ENCODE measurements at regions not wholly inside any gene's neighbourhood (a gene's known extent, or its start where the extent isn't known, plus 50 kb on each side); places are given as distances from the start of the nearest gene placed in this dataset.

DNA sequence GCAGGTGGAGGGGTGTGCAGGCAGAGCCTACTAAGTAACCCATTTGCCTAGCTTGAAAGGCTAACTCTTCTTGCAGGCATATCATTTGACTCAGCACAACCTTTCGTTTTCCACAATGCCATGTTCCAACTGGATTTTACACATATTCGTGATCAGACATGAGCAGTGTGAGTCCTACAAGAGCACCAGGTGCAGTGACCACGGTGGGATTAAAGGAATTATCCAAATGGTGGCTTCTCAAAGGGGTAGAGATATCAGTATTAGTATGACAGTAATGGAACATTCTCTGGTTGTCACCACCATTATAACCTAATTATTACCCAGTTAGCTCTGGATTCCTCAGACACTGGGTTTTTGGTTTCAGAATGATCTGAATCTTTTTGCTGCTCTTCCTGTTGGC is 323.5 kb downstream of the LMO4 start:
- DNase-seq = no peak
- H3K4me3 ChIP-seq = no peak overlapping the region
- H3K27me3 ChIP-seq (ENCODE audit: low read depth) = no peaks in the 10 kb centered on the region
- no peaks in the 10 kb centered on the region for H3K9me3 ChIP-seq
- ATAC-seq = no peak
- intact Hi-C loops (cut with DNase I) = no loop called here
- H3K4me1 ChIP-seq = no peaks in the 10 kb centered on the region
- TF ChIP-seq, protein P1, sequence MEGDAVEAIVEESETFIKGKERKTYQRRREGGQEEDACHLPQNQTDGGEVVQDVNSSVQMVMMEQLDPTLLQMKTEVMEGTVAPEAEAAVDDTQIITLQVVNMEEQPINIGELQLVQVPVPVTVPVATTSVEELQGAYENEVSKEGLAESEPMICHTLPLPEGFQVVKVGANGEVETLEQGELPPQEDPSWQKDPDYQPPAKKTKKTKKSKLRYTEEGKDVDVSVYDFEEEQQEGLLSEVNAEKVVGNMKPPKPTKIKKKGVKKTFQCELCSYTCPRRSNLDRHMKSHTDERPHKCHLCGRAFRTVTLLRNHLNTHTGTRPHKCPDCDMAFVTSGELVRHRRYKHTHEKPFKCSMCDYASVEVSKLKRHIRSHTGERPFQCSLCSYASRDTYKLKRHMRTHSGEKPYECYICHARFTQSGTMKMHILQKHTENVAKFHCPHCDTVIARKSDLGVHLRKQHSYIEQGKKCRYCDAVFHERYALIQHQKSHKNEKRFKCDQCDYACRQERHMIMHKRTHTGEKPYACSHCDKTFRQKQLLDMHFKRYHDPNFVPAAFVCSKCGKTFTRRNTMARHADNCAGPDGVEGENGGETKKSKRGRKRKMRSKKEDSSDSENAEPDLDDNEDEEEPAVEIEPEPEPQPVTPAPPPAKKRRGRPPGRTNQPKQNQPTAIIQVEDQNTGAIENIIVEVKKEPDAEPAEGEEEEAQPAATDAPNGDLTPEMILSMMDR (IDR thresholded peaks at IDR 0.05) = no peak
- H3K27ac ChIP-seq = no peak overlapping the region
- H3K36me3 ChIP-seq = no peaks in the 10 kb centered on the region

DNA sequence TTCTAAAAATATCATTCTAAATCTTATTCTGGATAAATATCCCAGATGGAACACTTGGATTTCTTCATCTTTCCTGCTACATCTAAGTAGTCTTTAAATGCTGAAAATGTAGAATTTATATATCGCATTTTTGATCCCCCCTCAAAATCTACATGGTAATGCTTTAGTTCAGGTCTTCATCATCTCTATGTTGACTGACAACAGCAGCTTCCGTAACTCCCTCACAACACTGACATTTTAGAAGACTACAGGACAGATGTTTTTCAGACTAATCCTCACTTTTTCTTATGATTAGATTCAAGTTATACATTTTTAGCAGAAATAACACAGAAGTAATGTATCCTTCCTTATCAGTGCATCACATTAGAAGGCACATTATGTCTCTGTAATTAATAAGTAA is 336.5 kb downstream of the LMO4 start:
- H3K27me3 ChIP-seq (ENCODE audit: low read depth) = no peaks in the 10 kb centered on the region
- no peak for DNase-seq
- no peaks in the 10 kb centered on the region for H3K36me3 ChIP-seq
- no peak overlapping the region for H3K27ac ChIP-seq
- peaks cover 3% of the 10 kb centered on the region for H3K9me3 ChIP-seq
- no peaks in the 10 kb centered on the region for H3K4me1 ChIP-seq
- TF ChIP-seq, protein P1 (IDR thresholded peaks at IDR 0.05) = no peak
- ATAC-seq = no peak
- intact Hi-C loops (cut with DNase I) = no loop called here
- no peak overlapping the region for H3K4me3 ChIP-seq

DNA sequence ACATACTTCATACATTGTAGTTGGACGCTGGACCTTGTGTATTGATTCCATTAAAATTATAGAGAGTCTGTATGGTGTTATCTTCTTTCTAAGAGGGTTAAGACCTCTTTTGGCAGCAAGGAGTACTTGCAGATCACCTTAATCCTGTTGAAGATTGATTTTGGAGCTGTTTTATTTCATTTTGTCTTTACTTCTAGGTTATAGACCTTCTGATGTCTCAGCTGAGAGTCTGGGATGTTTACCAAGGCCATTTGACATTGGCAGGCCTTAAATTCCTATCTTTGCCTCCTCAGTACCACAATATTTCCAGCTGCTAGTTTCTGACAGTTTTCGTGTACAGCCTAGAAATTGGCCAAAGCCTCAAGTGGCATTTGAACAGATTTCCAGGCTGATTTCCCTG is 338.0 kb downstream of the LMO4 start:
- Histone ChIP-seq H3K27ac (no peak overlapping the region), H3K27me3 (ENCODE audit: low read depth) (no peaks in the 10 kb centered on the region), H3K9me3 (no peaks in the 10 kb centered on the region), H3K36me3 (no peaks in the 10 kb centered on the region), H3K4me1 (no peaks in the 10 kb centered on the region), H3K4me3 (no peak overlapping the region)
- intact Hi-C loops (cut with DNase I) = no loop called here
- no peak for DNase-seq
- TF ChIP-seq, protein P1 (IDR thresholded peaks at IDR 0.05) = no peak
- no peak for ATAC-seq

DNA sequence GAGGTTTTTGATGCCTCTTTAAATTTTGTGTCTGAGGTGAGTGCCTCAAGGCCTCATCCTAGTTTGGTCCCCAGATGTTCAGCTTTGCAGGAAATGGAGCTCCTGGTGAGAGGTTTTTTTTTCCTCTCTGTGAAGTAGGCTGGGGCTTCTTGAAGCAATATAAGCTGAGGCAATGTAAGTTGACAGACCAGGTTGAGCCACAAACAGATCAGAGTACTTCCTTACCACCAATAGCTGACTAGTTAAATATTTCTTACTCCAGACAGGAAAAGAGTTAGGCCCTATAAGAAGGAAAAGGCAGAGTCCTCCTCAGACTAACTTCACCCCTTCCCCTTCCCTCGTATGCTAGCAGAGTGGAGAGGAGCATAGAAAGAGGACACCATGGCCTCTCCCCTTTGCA is 341.0 kb downstream of the LMO4 start:
- no peaks in the 10 kb centered on the region for H3K27me3 ChIP-seq (ENCODE audit: low read depth)
- intact Hi-C loops (cut with DNase I) = no loop called here
- TF ChIP-seq, protein P1 (IDR thresholded peaks at IDR 0.05) = no peak
- no peak for DNase-seq
- no peaks in the 10 kb centered on the region for H3K4me1 ChIP-seq
- H3K36me3 ChIP-seq = no peaks in the 10 kb centered on the region
- ATAC-seq = no peak
- no peaks in the 10 kb centered on the region for H3K9me3 ChIP-seq
- H3K4me3 ChIP-seq = no peak overlapping the region
- no peak overlapping the region for H3K27ac ChIP-seq

DNA sequence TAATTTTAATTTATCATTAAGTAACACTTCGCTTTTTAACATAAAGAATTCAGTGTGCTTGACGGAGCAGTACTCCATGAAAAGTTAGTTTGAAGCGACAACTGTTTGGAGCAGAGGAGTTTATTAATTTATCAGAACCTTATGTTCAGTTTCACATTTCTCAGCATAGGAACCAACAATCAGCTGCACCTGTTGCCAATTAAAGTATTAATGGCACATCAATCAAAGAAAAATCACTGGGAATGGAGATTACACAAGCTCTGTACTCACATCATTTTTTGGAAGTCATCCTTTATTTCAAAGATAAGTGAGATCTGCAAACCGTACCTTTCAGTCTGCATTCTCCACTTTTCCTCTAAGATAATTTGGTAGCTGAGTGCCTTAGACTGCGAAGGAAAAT is 344.6 kb downstream of the LMO4 start:
- no peak for ATAC-seq
- TF ChIP-seq, protein P1 (IDR thresholded peaks at IDR 0.05) = no peak
- H3K27ac ChIP-seq = no peak overlapping the region
- no peaks in the 10 kb centered on the region for H3K36me3 ChIP-seq
- no peaks in the 10 kb centered on the region for H3K27me3 ChIP-seq (ENCODE audit: low read depth)
- no peaks in the 10 kb centered on the region for H3K4me1 ChIP-seq
- intact Hi-C loops (cut with DNase I) = no loop called here
- no peak overlapping the region for H3K4me3 ChIP-seq
- H3K9me3 ChIP-seq = no peaks in the 10 kb centered on the region
- DNase-seq = no peak

DNA sequence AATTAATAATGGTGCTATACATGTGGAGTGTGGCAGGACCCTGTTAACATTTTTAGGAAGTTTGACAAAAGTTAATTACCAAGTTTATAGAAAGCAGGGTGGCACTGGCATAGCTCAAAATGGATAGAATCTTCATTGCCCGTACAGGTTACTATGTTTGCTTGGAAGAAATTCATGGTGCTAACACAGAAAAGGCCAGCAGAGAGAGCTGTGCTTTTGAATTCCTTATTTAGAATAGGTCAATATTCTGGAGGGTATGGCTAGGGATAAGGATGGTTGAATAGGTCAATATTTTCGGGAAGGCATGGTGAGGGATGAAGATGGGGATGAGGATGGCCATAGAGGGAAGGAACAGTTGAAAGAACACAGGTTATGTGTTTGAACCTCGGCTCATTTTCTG is 345.1 kb downstream of the LMO4 start:
- no peaks in the 10 kb centered on the region for H3K36me3 ChIP-seq
- TF ChIP-seq, protein P1 (IDR thresholded peaks at IDR 0.05) = no peak
- H3K4me1 ChIP-seq = no peaks in the 10 kb centered on the region
- H3K4me3 ChIP-seq = no peak overlapping the region
- ATAC-seq = no peak
- no peaks in the 10 kb centered on the region for H3K9me3 ChIP-seq
- intact Hi-C loops (cut with DNase I) = no loop called here
- no peak for DNase-seq
- no peaks in the 10 kb centered on the region for H3K27me3 ChIP-seq (ENCODE audit: low read depth)
- no peak overlapping the region for H3K27ac ChIP-seq
